Amygdala (tissue), 56 donors: ENCODE measurements at regions not wholly inside any gene's neighbourhood (a gene's known extent, or its start where the extent isn't known, plus 50 kb on each side); places are given as distances from the start of the nearest gene placed in this dataset.
"Not testable (repeated sequence)": the region's sequence is repeated elsewhere in the genome, so short reads cannot be mapped to it uniquely, and the experiment has no call there.

Source experiments
- DNase-seq, 56 donors: peaks; one replicate each; lab custom pipeline; 2025; lab: John Stamatoyannopoulos, UW

DNA sequence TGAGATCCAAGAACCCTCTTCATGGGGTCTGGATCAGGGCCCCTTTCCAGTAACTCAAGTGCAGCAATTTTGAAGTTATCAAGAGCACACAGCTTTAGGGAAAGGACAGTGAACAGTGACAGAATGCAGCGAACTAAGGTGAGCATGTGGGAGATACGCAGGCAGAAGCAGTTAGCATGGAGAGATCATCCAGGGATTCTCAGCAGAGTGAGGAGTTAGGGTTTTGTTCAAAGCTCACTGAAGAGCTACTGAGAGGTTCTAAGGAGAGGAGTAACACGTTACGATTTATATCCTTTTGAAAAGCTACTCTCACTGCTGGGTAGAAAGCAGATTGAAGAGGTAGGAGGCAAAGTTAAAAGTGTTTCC, 83.6 kb upstream of the MPP7 start:
- DNase-seq, result no peak

DNA sequence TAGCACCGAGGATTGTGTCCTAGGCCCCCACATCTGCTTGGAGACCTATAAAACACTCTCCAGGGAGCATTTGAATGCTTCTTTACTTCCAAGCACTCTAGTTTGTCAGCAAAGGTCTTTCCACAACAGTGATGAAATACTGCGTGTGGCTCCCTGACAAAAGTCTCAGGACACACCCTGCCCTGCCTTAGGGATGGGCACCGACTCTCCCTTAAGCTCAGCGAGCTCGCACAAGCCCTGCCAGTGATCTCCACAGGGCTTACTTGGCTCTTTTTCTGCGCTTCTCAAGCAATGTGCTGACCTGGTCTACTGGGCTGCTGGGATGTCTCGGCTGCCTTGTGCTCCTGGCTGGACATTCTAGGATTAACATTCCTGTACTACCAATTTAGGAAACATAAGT, 84.3 kb upstream of the MPP7 start:
- no peak for DNase-seq

DNA sequence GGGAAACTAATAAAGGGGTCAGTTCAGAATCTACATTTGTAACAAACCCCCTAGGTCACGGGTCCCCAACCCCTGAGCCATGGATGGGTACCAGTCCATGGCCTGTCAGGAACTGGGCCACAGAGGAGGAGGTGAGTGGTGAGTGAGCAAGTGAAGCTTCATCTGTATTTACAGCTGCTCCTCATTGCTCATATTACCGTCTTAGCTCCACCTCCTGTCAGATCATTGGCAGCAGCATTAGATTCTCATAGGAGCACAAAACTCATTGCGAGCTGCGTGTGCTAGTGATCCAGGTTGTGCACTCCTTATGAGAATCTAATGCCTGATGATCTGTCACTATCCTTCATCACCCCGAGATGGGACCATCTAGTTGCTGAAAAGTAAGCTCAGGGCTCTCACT, 88.4 kb upstream of the MPP7 start:
- no peak for DNase-seq

DNA sequence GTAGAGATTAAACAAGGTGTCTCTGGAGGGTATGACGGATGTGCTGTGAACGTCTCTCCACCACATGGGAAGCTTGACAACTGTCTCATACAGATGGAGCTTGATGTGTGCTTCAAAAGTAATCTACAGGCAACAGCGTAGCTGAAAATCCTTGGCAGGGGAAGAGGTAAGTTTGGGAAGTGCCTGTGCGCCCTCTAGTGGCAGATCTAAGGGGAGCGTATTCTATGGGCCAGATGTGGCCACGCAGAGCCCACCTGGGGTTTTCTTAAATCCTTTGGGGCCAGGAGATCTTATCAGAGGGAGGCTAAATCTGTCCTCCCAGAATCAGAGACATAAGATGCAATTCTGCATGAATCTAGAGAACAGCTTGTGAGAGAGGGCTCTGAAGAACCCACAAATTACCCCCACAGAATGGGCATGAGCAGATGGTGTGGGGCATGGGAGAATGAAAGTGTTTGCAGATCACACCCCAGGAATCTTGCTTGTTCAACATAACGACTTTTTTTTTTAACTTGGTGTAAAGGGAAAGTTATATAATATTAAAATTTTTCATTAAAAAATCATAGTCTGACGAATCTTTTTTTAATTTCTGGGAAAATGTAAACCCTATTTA, 91.2 kb upstream of the MPP7 start:
- DNase-seq, result peak in 38 of 56 donors; percentile 1 to 69 (median 17)

DNA sequence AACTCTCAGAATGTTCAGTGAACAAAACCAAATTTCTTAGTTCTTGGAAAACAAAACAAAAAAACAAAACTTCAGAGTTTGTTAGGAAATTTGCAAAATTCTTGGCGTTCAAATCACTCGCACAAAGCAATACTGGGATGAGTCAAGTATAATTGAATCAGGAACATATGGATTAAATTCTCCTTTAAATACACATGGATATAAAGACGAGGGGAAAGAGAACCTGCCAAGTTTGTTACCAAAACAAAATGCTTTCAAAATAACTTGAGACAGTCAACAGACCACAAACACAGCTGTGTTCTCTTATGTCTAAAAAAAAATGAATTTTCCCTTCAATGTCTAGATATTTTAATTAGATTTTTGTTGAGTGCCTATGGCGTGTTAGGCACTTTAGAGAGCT, 93.5 kb upstream of the MPP7 start:
- no peak for DNase-seq

DNA sequence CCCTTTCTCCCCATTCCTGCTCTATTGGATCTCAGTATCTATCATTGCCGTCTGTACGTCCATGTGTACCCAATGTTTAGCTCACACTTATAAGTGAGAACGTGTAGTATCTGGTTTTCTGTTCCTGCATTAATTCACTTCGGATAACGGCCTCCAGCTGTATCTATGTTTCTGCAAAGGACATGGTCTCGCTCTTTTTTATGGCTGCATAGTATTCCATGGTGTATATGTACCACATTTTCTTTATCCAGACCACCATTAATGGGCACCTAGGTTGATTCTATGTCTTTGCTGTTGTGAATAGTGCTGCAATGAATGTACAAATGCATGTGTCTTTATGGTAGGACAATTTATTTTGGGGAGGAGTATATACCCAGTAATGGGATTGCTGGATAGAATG, 94.4 kb upstream of the MPP7 start:
- no peak for DNase-seq

DNA sequence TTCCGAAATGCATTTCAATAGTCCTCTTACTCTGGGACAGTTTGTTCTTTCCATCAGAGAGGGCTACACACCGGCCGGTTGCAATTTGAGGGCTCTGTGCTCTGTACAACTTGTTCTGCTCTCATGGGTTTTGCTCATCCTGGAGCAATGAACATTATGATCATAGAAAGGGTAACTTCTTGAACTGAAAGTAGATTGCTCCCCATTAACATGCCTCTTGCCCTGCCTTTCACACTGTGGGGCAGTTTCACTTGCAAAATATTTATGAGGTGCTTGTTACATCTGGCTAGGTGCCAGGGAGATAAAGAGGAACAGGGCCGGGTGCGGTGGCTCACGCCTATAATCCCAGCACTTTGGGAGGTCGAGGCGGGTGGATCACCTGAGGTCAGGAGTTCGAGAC, 97.3 kb upstream of the MPP7 start:
- DNase-seq, result no peak

DNA sequence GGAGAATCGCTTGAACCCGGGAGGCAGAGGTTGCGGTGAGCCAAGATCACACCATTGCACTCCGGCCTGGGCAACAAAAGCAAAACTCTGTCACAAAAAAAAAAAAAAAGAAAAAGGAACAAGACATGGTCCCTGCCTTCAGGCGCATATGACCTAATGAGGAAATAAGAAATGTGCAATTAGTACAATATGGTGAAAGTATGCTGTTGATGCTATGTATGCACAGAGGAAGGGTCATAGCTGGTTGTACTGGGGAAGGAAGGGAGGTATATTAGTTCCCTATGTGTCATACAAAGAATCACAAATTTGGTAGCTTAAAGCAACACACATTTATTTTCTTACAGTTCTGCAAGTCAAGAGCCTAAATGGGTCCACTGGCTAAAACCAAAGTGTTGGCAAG, 97.8 kb upstream of the MPP7 start:
- no peak for DNase-seq

DNA sequence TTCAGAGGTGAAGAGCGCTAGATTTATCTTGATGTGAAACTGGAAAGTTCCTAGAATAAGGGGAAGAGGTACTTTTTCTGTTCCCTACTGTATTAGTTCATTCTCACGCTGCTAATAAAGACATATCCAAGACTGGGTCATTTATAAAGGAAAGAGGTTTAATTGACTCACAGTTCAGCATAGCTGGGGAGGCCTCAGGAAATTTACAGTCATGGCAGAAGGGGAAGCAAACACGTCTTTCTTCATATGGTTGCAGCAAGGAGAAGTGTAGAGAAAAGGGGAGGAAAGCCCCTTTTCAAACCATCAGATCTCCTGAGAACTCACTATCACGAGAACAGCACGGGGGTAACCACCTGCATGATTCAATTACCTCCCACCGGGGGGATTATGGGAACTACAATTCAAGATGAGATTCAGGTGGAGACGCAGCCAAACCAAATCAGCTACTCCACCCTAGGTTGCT, 99.8 kb upstream of the MPP7 start:
- not testable (repeated sequence) for DNase-seq

DNA sequence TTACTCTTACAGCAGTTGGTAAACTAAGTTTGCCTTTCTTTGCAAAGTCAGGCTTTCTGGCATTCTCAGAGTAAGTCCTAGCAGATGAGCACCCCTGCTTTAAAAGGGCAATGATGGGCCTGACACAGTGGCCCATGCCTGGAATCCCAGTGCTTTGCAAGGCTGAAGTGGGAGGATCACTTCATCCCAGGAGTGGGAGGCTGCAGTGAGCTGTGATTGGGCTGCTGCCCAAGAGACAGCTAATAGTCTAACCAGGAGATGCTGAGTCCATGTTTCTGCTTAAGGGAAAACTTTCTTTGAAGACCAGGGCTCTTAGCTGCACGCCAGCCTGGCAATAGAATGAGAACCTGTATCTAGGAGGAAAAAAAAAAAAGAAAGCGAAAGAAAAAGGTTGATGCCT, 100.2 kb upstream of the MPP7 start:
- no peak for DNase-seq

DNA sequence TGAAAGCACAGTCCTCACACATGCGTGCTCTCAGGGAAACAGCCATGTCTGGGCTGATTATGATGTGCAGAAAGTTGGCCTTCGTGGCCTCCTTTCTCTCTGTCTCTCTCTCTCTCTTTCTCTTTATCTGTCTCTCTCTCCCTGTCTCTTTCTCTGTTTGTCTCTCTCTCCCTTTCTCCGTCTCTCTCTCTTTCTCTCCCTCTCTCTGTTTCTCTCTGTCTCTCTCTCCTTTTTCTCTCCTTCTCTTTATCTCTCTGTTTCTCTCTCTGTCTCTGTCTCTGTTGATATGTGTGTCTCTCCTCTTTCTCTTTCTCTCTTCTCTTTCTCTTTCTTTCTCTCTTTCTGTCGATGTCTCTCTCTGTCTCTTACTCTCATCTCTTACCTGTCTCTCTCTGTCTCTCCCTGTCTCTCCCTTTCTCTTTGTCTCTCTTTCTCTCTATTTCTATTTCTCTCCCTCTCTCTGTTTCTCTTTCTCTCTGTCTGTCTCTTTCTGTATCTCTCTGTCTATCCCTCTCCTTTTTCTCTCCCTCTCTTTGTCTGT, 105.4 kb upstream of the MPP7 start:
- no peak for DNase-seq

DNA sequence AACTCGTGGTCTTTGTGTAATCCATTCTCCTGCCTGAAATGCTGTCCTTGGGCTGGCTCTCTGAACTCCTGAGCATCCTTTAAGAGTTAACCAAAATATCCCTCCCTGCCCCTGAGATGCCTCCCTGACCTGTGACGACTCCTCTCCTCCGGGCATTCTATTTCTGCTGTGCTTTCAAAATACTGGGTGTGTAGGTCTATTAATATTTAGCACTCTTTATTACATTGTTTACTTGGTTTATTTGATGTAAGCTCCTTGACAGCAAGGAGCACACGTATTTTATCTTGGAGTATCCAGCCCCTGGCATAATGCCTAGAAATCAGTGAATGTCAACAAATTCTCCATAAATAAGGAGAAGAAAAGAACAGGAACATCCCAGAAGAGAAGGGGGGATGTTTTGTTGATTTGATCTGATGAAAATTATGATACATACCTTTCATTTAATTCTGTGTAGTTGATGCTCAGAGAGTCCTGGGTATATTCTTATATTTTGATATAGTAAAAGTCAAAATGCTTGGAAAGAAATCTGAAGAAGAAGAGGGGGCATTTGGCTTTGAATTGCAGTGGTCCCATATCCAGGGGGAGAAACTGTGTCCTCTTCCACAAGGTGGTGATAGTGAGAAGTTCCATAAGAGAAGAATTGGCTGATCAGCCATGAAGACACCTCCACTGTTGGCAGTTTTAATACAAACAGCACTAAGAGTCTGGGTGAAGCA, 107.7 kb upstream of the MPP7 start:
- DNase-seq, result no peak

DNA sequence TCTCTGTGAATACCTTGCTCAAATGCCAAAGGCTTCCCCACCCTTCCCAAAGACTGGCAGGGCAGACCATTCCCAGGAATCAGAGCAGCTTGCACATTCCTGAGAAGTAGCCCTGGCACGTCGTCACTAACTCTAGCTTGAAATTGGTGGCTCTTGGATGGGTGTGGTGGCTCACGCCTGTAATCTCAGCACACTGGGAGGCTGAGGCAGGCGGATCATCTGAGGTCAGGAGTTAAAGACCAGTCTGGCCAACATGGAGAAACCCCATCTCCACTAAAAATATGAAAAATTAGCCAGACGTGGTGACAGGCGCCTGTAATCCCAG, 108.2 kb upstream of the MPP7 start:
- DNase-seq, result no peak

DNA sequence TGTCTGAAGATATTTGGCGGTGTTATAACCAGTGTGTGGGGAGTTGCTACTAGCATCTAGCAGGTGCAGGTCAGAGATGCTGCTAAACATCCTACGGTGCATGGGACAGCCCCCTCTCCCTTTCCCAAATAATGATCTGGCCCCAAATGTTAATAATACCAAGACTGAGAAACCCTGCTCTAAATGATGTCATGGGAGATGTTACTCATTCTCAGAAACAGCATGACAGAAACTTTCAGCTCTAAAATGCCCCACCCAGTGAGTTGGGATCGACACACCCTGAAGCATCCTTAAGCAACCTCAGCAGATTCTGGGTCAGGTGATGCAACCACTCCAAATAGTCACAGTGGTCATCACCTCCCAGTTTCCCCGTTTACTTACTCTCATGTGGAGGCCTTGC, 108.8 kb upstream of the MPP7 start:
- no peak for DNase-seq

DNA sequence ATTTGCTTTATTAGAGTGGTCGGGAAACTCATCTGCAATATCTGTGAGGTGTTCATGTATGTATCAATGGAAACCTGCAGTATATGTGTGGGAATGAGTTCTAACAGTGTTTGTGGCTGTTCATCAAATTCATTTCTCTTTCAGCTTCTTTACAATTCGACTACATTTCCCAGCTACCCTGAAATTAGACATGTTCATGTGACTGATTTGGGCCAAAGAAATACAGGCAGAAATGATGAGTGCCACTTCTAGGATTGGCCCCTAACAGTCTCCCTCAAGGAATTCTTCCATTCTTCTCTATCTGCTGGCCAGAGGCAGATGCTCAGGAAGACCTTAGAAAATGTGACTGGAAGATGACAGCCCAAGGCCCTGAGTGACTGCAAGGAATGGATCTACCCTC, 114.8 kb upstream of the WAC start:
- DNase-seq, result no peak

DNA sequence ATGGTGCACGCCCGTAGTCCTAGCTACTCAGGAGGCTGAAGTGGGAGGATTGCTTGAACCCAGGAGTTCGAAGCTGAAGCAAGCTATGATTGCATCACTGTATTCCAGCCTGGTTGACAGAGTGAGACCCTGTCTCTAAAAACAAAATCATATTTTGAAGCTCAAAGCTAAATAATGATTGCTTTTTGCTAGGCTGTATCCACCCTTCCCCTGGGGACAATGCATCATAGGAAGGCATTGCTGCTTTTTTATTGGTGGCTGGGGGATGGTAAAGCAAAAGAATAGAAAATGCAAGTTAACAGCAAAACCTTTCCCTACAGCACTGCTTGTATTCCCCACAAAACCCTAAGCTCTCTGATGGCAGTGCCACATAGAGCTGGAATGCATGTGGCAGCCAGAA, 107.5 kb upstream of the WAC start:
- DNase-seq, result no peak

DNA sequence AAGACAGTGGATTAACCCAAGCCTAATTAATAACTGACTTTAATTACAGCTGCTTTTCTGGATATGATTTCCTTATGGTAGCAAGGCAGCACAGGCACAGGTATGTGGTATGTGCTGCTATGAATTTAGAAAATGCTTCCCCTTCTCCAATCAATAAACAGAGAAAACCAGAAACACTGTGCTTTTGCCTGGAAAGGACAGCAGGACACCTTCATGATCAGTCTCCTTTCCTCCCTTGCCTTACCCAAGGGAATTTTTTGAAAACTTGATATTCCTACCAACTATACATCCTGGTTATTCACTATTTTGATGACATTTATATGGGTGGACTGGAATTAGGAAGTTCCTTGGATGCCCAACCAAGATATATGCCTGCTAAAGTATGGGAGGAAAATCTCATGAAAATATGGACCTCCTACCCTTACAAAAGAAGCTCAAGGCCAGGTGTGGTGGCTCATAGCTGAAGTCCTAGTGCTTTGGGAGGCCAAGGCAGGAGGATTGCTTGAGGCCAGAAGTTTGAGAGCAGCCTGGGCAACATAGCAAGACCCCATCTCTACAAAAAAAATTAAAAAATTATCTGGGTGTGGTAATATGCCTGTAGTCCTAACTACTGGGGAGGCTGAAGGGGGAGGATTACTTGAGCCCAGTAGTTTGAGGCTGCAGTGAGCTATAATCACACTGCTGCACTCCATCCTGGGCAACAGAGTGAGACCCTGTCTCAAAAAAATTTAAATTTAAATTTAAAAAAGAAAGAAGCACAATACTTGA, 106.3 kb upstream of the WAC start:
- DNase-seq, result no peak

DNA sequence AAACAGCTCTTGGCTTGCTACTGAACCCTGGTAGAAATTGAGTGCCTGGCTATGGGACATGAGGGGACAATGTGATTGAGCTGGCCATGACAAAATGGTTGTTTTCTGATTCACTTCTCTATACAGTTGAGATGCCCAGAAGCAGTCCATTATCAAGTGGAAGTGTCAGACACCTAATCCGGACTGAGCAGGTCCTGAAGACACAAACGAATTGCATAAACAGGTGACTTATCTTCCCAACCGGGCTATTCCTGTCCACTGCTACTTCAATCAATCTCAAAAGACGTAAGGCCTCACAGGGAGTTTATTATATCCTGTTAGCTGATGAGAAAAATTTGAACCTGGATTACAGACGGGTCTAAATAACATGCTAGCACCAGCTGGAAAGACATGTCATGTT, 105.5 kb upstream of the WAC start:
- no peak for DNase-seq

DNA sequence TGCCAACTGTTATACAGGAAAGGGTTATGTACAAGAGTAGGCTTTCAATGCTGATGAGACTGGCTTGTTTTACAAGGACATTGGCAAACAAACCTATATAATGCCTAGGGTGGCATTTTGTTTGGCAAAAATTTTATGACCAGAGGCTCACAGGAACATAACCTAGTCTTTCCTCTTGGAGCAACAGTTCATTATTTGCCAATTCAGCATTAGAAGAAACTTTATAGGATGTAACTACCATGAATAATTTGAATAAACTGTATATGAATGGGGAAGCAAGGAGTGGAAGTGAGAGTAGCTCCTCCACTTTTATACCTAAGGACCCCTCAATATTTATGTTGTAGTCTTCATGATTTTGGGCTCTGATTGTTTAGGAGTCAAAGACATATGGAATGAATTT, 103.9 kb upstream of the WAC start:
- DNase-seq, result no peak

DNA sequence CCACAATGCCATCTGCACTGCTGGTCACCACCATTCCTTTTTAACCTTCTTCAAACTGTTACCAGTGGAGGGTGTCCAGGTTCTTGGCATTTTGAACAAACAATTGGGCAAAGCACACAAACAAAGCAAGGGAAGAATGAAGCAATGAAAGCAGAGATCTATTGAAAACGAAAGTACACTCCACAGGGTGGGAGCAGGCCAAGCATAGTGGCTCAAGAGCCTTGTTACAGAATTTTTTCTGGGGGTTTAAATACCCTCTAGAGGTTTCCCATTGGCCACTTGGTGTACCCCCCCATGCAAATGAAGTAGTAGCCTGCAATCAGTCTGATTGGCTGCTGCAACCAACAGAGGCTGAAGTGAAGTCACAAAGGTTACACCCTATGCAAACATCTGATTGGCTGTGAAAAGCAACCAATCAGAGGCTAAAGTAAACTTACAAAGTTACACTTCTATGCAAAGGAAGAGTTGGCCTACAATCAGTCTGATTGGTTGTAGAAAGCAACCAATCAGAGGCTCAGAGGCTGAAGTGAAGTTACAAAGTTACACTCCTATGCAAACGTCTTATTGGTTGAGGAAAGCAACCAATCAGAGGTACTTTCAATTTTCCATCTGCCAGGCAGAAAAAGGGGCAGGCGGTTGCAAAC, 103.2 kb upstream of the WAC start:
- DNase-seq, result no peak

DNA sequence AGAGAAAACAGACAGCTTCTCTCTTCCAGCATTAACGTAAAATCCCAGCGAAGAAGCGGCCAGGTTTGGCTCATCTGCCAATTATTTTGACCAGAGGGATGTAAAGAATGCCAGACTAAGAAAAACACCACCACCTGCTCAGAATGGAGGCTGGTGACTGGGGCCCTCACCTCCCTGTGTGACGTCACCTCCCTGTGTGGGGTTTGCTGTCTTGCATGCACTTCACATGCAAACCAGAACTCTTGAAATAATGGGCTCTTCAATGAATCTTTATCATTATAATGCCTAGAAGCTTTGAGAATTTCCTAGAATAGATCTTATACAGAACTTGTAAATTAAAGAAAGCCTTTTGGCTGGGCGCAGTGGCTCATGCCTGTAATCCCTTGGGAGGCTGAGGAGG, 101.8 kb upstream of the WAC start:
- no peak for DNase-seq
